ENCODE measurements at regions not wholly inside any gene's neighbourhood (a gene's known extent, or its start where the extent isn't known, plus 50 kb on each side); places are given as distances from the start of the nearest gene placed in this dataset.
A peak's percentile ranks its signal among the peaks of the same experiment; 100 is the strongest.
"Not testable (repeated sequence)": the region's sequence is repeated elsewhere in the genome, so short reads cannot be mapped to it uniquely, and the experiment has no call there.

- DNase-seq: no peak
These were observed 111.4 kb upstream of the CPHXL start for GRCh38 chr16:75837681-75838080.

GRCh38 chr16:75841517-75841916, 115.2 kb upstream of the CPHXL start:
- no peak for DNase-seq

- no peak for DNase-seq
These were observed 120.9 kb upstream of the CPHXL start for GRCh38 chr16:75847172-75847571.

GRCh38 chr16:75854152-75854551, 127.9 kb upstream of the CPHXL start:
- DNase-seq: no peak

- peak; percentile 5 for DNase-seq
These were observed 134.2 kb upstream of the CPHXL start for GRCh38 chr16:75860326-75861053.

GRCh38 chr16:75861311-75862097, 135.2 kb upstream of the CPHXL start:
- no peak for DNase-seq

GRCh38 chr16:75862098-75862386, 135.8 kb upstream of the CPHXL start:
- no peak for DNase-seq

- no peak for DNase-seq
These were observed 138.0 kb upstream of the CPHXL start for GRCh38 chr16:75864243-75864642.

GRCh38 chr16:75865736-75866135, 139.4 kb upstream of the CPHXL start:
- no peak for DNase-seq

GRCh38 chr16:75868636-75869632, 142.6 kb upstream of the CPHXL start:
- no peak for DNase-seq

- DNase-seq: not testable (repeated sequence)
These were observed 155.0 kb upstream of the CPHXL start for GRCh38 chr16:75881280-75881679.

- DNase-seq: no peak
These were observed 172.9 kb upstream of the CPHXL start for GRCh38 chr16:75899163-75899562.

GRCh38 chr16:75908331-75909117, 182.2 kb upstream of the CPHXL start:
- DNase-seq: no peak

- no peak for DNase-seq
These were observed 183.5 kb upstream of the CPHXL start for GRCh38 chr16:75909746-75910145.

GRCh38 chr16:75911896-75912295, 185.6 kb upstream of the CPHXL start:
- DNase-seq: no peak

- no peak for DNase-seq
These were observed 187.7 kb upstream of the CPHXL start for GRCh38 chr16:75913958-75914357.

- no peak for DNase-seq
These were observed 190.2 kb upstream of the CPHXL start for GRCh38 chr16:75916451-75916850.

GRCh38 chr16:75918109-75918508, 191.8 kb upstream of the CPHXL start:
- no peak for DNase-seq

GRCh38 chr16:75919664-75920063, 193.4 kb upstream of the CPHXL start:
- no peak for DNase-seq

- no peak for DNase-seq
These were observed 195.0 kb upstream of the CPHXL start for GRCh38 chr16:75921281-75921680.

- no peak for DNase-seq
These were observed 196.0 kb upstream of the CPHXL start for GRCh38 chr16:75922250-75922649.

GRCh38 chr16:75924397-75924796, 198.1 kb upstream of the CPHXL start:
- DNase-seq: no peak

- no peak for DNase-seq
These were observed 201.5 kb upstream of the CPHXL start for GRCh38 chr16:75927810-75928209.

All from NCI-H1105 (cell line).